Activated CD8-positive, alpha-beta memory T cell treated with anti-CD3 and anti-CD28 coated beads for 1 hour (primary cell): ENCODE measurements at regions not wholly inside any gene's neighbourhood (a gene's known extent, or its start where the extent isn't known, plus 50 kb on each side); places are given as distances from the start of the nearest gene placed in this dataset.
"Not testable (repeated sequence)": the region's sequence is repeated elsewhere in the genome, so short reads cannot be mapped to it uniquely, and the experiment has no call there.

Experiments used
- DNase-seq, 2 donors: peaks; one replicate each; pipeline ENCODE4 v3.0.0-alpha.2; 2020; ENCODE audit warnings: low read depth in 1 of 2; ENCODE audit errors: extremely low read depth in 1 of 2

- DNase-seq = no peak
Measured at GRCh38 chr18:2191180-2191790, 380.0 kb downstream of the METTL4 start.

GRCh38 chr18:2192562-2192961, 378.7 kb downstream of the METTL4 start:
- DNase-seq = no peak

DNA sequence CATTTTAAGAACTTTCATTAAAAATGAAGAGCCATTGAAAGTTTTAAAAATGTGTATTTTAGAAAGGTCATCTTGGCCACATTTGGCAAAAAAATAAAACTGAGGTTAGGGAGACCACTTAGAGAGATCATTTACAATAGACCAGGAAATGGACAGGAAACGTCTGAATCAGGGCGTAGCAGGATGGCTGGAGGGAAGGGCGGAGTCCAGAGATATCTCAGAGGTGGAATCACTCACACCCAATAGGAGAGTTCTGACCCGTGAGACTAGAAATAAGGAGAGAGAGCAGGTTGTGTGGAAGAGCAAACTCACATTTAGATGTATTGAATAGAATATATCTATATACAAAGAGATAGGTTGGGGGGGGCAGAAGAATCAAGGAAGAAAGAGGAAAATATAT, 373.4 kb downstream of the METTL4 start:
- no peak for DNase-seq

DNA sequence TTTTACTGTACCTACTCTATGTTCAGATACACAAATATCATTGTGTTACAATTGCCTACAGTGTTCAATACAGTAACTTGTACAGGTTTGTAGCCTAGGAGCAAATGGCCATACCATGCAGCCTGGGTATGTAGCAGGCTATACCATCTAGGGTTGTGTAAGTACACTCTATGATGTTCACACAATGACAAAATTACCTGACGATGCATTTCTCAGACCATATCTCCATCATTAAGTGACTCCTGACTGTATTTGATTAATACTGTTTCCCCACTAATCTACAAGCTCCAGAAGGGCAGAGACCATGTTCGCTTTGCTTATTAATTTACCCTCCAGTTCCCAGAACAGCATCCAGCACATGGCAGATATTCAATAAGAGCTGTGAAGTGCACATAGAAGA, 372.2 kb downstream of the METTL4 start:
- no peak for DNase-seq

DNA sequence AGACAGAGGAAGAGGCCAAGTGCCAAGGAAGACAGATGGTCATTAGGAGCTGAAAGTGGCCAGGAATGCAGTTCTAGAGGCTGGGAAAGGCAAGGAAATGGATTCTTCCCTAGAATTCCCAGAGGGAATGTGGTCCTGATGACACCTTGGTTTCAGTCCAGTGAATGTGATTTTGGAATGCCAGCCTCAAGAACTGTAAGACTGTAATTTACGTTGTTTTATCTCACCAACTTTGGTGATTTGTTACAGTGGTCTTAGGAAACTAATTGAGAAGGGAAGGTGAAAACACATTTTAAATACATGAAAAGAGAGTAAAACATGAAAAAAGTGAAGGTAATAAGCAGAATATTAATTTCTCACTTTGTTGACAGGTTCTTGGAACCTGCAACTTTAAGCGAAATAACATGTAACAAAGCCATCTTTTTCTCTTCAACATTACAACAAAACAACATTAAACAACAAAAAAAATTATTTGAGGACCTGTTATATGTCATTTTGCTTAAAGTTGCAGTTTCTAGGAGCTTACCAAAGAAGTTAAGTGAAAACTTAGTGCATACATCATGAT, 370.2 kb downstream of the METTL4 start:
- DNase-seq = no peak

DNA sequence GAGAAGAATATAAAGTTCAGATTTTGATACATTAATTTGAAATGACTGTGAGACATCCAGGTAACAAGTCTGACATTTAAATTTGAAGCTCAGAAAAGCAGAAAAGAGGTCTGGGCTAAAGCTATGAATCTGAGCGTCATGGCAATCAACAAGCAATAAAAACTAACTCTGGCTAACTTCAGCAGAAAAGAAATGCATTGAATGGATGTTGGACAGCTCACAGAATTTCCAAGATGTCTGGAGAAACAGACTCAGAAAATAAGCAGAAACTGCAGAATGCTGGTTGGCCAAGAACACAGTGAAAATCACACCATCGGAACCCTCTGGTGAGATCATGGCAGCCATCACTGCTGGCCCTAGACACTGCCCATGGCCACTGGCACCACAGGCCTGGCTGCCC, 366.6 kb downstream of the METTL4 start:
- DNase-seq = no peak

DNA sequence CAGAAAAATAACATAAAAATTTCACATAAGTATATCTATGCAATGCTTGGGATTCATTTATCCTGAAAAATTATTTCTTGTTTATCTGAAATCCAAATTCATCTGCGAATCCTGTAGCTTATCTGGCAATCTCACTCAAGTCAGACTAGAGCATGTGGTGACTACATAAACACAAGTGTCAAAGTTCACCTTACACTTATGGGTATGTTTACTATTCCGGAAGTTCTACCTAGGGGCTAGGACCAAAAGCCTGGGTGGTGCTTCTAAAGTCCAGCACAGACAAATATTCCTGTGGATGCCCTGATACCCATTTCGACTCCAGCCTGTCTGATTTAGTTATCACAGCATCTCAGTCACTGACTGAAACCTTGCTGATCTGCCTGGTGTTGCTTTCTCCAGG, 364.0 kb downstream of the METTL4 start:
- no peak for DNase-seq

DNA sequence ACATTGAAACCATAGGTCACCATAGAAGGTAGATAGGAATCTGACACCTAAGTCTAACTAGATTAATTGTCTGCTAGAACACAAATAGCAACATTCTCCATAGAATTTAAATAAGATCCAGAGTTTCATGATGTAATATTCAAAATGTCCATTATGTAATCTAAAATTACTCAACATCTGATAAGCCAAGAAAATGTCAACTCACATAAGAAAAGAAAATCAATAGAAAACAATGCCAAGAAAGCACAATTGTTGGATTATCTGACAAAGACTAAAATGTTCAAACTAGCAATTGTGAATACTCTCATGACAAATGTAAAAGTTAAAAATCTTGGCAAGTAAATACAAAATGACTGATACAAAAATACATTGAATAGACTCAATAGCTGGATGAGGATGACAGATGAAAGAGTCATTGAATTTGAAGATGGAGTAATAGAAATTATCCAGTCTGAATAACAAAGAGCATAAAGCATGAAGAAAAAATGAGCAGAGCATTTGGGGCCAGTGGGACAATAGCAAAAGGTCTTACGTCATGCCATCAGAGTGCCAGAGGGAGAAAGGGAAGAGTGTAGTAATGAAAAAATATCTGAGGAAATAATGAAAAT, 358.6 kb downstream of the METTL4 start:
- DNase-seq = no peak

GRCh38 chr18:2213905-2214304, 357.4 kb downstream of the METTL4 start:
- no peak for DNase-seq

- no peak for DNase-seq
Measured at GRCh38 chr18:2217356-2217755, 353.9 kb downstream of the METTL4 start.

- no peak for DNase-seq
Measured at GRCh38 chr18:2218101-2218500, 353.2 kb downstream of the METTL4 start.

- DNase-seq = no peak
Measured at GRCh38 chr18:2219706-2220105, 351.6 kb downstream of the METTL4 start.

DNA sequence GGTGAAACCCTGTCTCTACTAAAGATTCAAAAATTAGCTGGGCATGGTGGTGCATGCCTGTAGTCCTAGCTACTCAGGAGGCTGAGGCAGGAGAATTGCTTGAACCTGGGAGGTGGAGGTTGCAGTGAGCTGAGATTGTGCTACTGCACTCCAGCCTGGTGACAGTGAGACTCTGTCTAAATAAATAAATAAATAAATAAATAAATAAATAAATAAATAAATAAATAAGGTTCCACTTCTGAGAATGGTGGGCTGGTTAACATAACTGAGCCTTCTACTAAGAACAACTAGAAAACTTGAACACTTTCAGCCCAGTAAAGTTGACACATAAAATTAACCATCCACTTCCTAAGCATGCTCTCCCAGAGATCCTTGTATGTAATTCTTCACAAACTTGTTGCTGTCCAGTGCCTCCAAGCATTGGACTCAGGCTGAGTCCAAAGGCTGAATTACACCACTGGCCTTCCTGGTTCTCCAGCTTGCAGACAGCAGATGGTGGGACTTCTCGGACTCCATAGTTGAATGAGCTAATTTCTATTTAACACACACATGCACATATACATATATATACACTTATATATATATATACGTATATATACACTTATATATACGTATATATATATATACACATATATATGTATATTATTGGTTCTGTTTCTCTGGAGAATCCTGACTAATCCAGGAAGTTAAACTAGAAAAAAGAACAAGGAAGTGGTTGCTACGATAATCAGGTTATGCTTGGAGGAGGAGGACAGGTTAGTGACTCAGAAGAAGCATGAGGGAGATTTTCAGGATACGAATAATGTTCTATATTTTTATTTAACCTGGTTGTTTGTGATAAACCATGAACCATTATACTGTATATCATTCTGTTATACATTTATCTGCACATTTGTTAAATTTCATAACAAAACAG, 348.8 kb downstream of the METTL4 start:
- DNase-seq = no peak

- DNase-seq = no peak
Measured at GRCh38 chr18:2223449-2223848, 347.9 kb downstream of the METTL4 start.

- DNase-seq = no peak
Measured at GRCh38 chr18:2223849-2224248, 347.5 kb downstream of the METTL4 start.

DNA sequence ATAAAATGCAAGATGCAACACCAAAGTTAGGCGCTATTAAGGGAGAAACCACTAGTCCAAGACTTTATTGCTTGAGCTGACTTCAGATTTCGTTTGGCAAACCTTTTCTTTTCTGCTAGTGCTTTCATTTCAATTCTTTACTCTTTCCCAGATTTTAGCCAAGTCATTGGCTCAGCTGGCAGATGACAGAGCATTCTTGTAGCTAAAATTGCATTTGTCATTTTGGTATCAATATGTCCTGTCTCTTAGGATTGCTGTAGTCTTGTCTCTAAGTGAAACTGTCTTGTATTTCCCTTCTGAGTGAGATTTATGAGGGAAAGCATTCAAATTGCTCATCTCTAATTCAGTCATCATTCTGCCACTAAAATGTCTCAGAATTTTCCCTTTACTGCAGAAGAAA, 335.1 kb downstream of the METTL4 start:
- no peak for DNase-seq

DNA sequence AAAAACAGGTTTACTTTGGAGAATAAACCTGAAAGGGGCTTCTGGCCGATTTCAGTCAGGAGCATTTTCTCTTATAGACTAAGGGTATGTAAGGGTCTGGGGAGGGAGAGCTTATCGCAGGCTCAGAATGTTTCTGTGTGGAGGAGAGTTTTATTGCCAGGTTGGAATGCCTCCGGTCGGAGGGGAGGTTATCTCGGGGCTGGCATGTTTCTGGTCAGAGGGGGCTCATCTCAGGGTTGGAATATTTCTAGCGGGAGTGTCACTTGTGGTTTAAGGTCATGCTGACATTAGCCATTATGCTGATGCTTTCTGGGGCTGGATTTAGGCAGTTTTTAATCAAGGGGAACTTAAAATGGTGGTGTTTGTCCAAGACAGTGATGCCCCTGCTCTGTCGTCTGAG, 333.6 kb downstream of the METTL4 start:
- DNase-seq = no peak

DNA sequence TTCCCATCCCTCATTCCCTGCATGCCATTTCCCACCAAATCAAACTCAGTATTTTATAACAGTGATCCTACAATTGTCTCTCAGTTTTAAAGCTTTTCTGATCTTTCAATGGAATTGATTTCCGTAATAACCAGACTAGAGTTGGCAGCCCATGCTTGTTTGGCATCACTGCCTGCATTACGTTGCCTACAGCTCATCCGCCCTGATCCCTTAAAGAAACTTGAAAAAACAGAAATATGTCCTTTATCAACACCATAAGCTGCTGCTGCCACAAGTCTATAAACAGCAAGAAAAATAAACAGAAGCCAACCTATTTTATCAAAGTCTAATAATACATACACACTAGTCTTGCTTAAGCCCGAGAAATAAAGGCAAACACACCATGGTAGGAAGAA, 331.0 kb downstream of the METTL4 start:
- DNase-seq = no peak

DNA sequence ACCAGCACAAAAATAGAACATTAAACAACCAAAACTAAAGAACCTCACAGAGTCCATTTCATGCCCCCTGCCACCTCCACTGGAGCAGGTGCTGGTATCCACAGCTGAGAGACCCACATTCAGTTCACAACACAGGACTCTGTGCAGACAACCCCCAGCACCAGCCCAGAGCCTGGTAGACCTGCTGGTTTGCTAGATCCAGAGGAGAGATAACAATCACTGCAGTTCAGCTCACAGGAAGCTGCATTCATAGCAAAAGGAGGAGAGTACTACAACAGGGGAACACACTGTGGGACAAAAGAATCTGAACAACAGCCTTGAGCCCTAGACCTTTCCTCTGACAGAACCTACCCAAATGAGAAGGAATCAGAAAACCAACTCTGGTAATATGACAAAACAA, 326.7 kb downstream of the METTL4 start:
- no peak for DNase-seq

- not testable (repeated sequence) for DNase-seq
Measured at GRCh38 chr18:2247101-2247500, 324.2 kb downstream of the METTL4 start.

- DNase-seq = no peak
Measured at GRCh38 chr18:2254977-2255376, 316.3 kb downstream of the METTL4 start.

DNA sequence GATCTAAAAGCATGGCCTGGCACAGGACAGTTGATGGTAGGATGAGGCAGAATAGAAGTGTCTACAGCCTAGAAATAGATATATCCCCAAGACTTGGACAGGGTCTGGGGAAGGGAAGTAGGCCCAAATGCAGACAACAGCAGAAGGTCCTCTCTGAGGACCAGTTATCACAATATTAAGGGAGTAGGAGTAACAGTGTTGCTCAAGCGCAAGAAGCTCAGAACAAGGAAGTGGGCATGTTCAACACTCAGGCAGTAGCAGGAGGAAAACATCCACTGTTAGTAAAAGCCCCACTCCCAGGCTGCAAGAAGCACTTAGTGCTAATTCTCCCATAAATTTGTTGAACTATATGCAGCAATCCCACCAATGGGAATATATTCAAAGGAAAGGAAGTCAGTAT, 314.7 kb downstream of the METTL4 start:
- no peak for DNase-seq
